ENCODE measurements at regions not wholly inside any gene's neighbourhood (a gene's known extent, or its start where the extent isn't known, plus 50 kb on each side); places are given as distances from the start of the nearest gene placed in this dataset.

GRCh38 chr16:73368715-73369114 is 320.8 kb upstream of the ZFHX3 start:
- in situ Hi-C loops (cut with MboI; ENCODE audit: low pct_ligation_motif_present in 1 of 4, low pct_unique_long_range_greater_than_20kb in 1 of 4, low sequenced_read_pairs in 3 of 4): no loop called here
- H3K4me1 ChIP-seq: peaks cover 0 to 7% (median 3%) of the 10 kb centered on the region in 4 donors
- no peaks in the 10 kb centered on the region for H3K36me3 ChIP-seq
- intact Hi-C loops (cut with DNase I; ENCODE audit: low total_unique reads): no loop called here
- DNase-seq: no peak
- no peak overlapping the region for H3K27ac ChIP-seq
- WGBS, 2 donors (ENCODE audit: low coverage in 1 of 2): 87 to 88% methylated on average over 4 of the region's 4 CpGs
- no peaks in the 10 kb centered on the region for H3K27me3 ChIP-seq
- no peak overlapping the region for H3K4me3 ChIP-seq
- no peak for TF ChIP-seq EP300 (IDR thresholded peaks at IDR 0.05; ENCODE audit: low read depth)
- H3K9me3 ChIP-seq: no peaks in the 10 kb centered on the region

- intact Hi-C loops (cut with DNase I; ENCODE audit: low total_unique reads): no loop called here
- DNase-seq: peak; percentile 11
- no peaks in the 10 kb centered on the region for H3K9me3 ChIP-seq
- H3K27me3 ChIP-seq: no peaks in the 10 kb centered on the region
- H3K4me3 ChIP-seq: no peak overlapping the region
- H3K4me1 ChIP-seq: no peaks in the 10 kb centered on the region
- in situ Hi-C loops (cut with MboI; ENCODE audit: low pct_ligation_motif_present in 1 of 4, low pct_unique_long_range_greater_than_20kb in 1 of 4, low sequenced_read_pairs in 3 of 4): no loop called here
- no peaks in the 10 kb centered on the region for H3K36me3 ChIP-seq
- TF ChIP-seq POLR2AphosphoS5 (IDR thresholded peaks at IDR 0.05) (no peak), CTCF (IDR thresholded peaks at IDR 0.05) (no peak), POLR2A (IDR thresholded peaks at IDR 0.05) (no peak), EP300 (IDR thresholded peaks at IDR 0.05; ENCODE audit: low read depth) (no peak)
- H3K27ac ChIP-seq: no peak overlapping the region
- 42% methylated on average over 9 of the region's 9 CpGs; no CpG with 5 or more reads in 1 of the 2 donors for WGBS, 2 donors (ENCODE audit: low coverage in 1 of 2)
These were observed 317.2 kb upstream of the ZFHX3 start for GRCh38 chr16:73365016-73365551.

GRCh38 chr16:73364413-73364812 is 316.5 kb upstream of the ZFHX3 start:
- Histone ChIP-seq H3K27ac (no peak overlapping the region), H3K4me1 (no peaks in the 10 kb centered on the region), H3K36me3 (no peaks in the 10 kb centered on the region), H3K9me3 (no peaks in the 10 kb centered on the region), H3K4me3 (no peak overlapping the region), H3K27me3 (no peaks in the 10 kb centered on the region)
- TF ChIP-seq EP300 (IDR thresholded peaks at IDR 0.05; ENCODE audit: low read depth): no peak
- no peak for TF ChIP-seq CTCF (IDR thresholded peaks at IDR 0.05)
- TF ChIP-seq POLR2AphosphoS5 (IDR thresholded peaks at IDR 0.05): no peak
- TF ChIP-seq POLR2A (IDR thresholded peaks at IDR 0.05): no peak
- intact Hi-C loops (cut with DNase I; ENCODE audit: low total_unique reads): no loop called here
- in situ Hi-C loops (cut with MboI; ENCODE audit: low pct_ligation_motif_present in 1 of 4, low pct_unique_long_range_greater_than_20kb in 1 of 4, low sequenced_read_pairs in 3 of 4): no loop called here
- no peak for DNase-seq
- WGBS, 2 donors (ENCODE audit: low coverage in 1 of 2): 64 to 86% methylated on average over 4 to 6 of the region's 6 CpGs

- intact Hi-C loops (cut with DNase I; ENCODE audit: low total_unique reads) (no loop called here), in situ Hi-C loops (cut with MboI; ENCODE audit: low pct_ligation_motif_present in 1 of 4, low pct_unique_long_range_greater_than_20kb in 1 of 4, low sequenced_read_pairs in 3 of 4) (no loop called here)
- H3K27ac ChIP-seq: no peak overlapping the region
- H3K4me3 ChIP-seq: no peak overlapping the region
- no peaks in the 10 kb centered on the region for H3K9me3 ChIP-seq
- DNase-seq: no peak
- 94% methylated on average over 8 of the region's 9 CpGs; no CpG with 5 or more reads in 1 of the 2 donors for WGBS, 2 donors (ENCODE audit: low coverage in 1 of 2)
- no peak for TF ChIP-seq CTCF (IDR thresholded peaks at IDR 0.05)
- no peak for TF ChIP-seq POLR2A (IDR thresholded peaks at IDR 0.05)
- TF ChIP-seq POLR2AphosphoS5 (IDR thresholded peaks at IDR 0.05): no peak
- no peak for TF ChIP-seq EP300 (IDR thresholded peaks at IDR 0.05; ENCODE audit: low read depth)
- H3K27me3 ChIP-seq: no peaks in the 10 kb centered on the region
- H3K4me1 ChIP-seq: no peaks in the 10 kb centered on the region
- no peaks in the 10 kb centered on the region for H3K36me3 ChIP-seq
These were observed 313.1 kb upstream of the ZFHX3 start for GRCh38 chr16:73361061-73361460.
